HCT116 (cell line): ENCODE measurements at regions not wholly inside any gene's neighbourhood (a gene's known extent, or its start where the extent isn't known, plus 50 kb on each side); places are given as distances from the start of the nearest gene placed in this dataset.

ENCODE experiments used
- ATAC-seq: fragments of 200-7000 bp; cut with Tn5 transposase; 2 replicates; pipeline ENCODE4 v1.9.1; 2020; ENCODE audit warnings: mild to moderate bottlenecking, moderate library complexity
- BruUV-seq: library from RNA; stranded (reverse); fragments of 400-500 nt; replicated peaks from 2 replicates; lab custom pipeline; 2021; lab: Mats Ljungman, UMichigan
- CTCF ChIA-PET: fragments of 300-600 bp; sonication (Branson Sonifier 250); formaldehyde crosslinking; loops from one replicate; lab custom pipeline; 2021; ENCODE audit warnings: antibody characterized with exemption; lab: Charles Lee
- POLR2A ChIA-PET: fragments of 300-600, 350-600 bp; sonication (Branson Sonifier 250); formaldehyde crosslinking; loops from one replicate; lab custom pipeline; 2021; ENCODE audit warnings: antibody characterized with exemption; lab: Charles Lee
- RAD21 ChIA-PET, 2 experiments: fragments of 300-600 bp; sonication (Branson Sonifier 250); formaldehyde crosslinking; loops; one replicate each; lab custom pipeline; 2023; ENCODE audit warnings: low total read pairs in 2 of 2; ENCODE audit not compliant: uncharacterized antibody in 2 of 2, unreplicated experiment in 2 of 2, low non-redundant PET in 1 of 2; lab: Charles Lee
- DNase-seq: peaks from one replicate; pipeline ENCODE4 v3.0.0-alpha.2; 2010; ENCODE audit warnings: low read depth, low spot score
- H2AFZ ChIP-seq: fragments of 200-600 bp; shearing (Covaris generic), sonication (generic); 2 replicates; pipeline ENCODE4 v1.6.1; 2017; ENCODE audit warnings: low read depth, mixed run types, mixed read lengths, antibody characterized with exemption, low read length; ENCODE audit not compliant: poor library complexity, severe bottlenecking
- H3K27ac ChIP-seq: 2 replicates; pipeline ENCODE4 v1.5.1; 2012; ENCODE audit warnings: low read depth, low read length
- H3K27me3 ChIP-seq: fragments of 200-600 bp; sonication (generic); 2 replicates; pipeline ENCODE4 v1.6.1; 2016; ENCODE audit warnings: mixed run types, low read length, mixed read lengths; ENCODE audit not compliant: insufficient read depth
- H3K36me3 ChIP-seq, 2 experiments: fragments of 200-500 bp in 1 of 2; fragments of 200-600 bp in 1 of 2; sonication (Bioruptor generic) in 1 of 2; sonication (generic) in 1 of 2; 2 replicates each; pipeline versions ENCODE4 v1.5.1 to v1.6.1; 2014 to 2016; ENCODE audit warnings: low read length in 2 of 2, inconsistent platforms in 1 of 2, mixed read lengths in 1 of 2, mixed run types in 1 of 2; ENCODE audit not compliant: insufficient read depth in 2 of 2, control insufficient read depth in 1 of 2
- H3K4me1 ChIP-seq, 2 experiments: fragments of 200-600 bp in 1 of 2; sonication (generic) in 1 of 2; 2 replicates each; pipeline versions ENCODE4 v1.5.1 to v1.6.1; 2012 to 2017; ENCODE audit warnings: low read length in 2 of 2, inconsistent platforms in 1 of 2, mild to moderate bottlenecking in 1 of 2, mixed read lengths in 1 of 2, mixed run types in 1 of 2, moderate library complexity in 1 of 2; ENCODE audit not compliant: insufficient read depth in 2 of 2, control insufficient read depth in 1 of 2
- H3K4me2 ChIP-seq: fragments of 200-600 bp; sonication (generic); 2 replicates; pipeline ENCODE4 v1.6.1; 2017; ENCODE audit warnings: mixed run types, low read length, mixed read lengths
- H3K4me3 ChIP-seq, 2 experiments: fragments of 200-600 bp in 1 of 2; sonication (generic) in 1 of 2; replicated peaks in 1 of 2; 2 replicates each; pipeline ENCODE4 v1.5.1; 2011 to 2016; ENCODE audit warnings: low read length in 2 of 2, control low read depth in 1 of 2, low read depth in 1 of 2, mild to moderate bottlenecking in 1 of 2, mixed read lengths in 1 of 2, mixed run types in 1 of 2
- H3K79me2 ChIP-seq: fragments of 200-600 bp; sonication (generic); 2 replicates; pipeline ENCODE4 v1.6.1; 2017; ENCODE audit warnings: mild to moderate bottlenecking, mixed run types, low read length, moderate library complexity, mixed read lengths; ENCODE audit not compliant: insufficient read depth
- H3K9ac ChIP-seq: fragments of 200-600 bp; sonication (generic); 2 replicates; pipeline ENCODE4 v1.6.1; 2016; ENCODE audit warnings: low read length, mixed read lengths
- H3K9me2 ChIP-seq: fragments of 200-600 bp; sonication (generic), shearing (Covaris generic); 2 replicates; pipeline ENCODE4 v1.6.1; 2017; ENCODE audit warnings: mixed run types, mild to moderate bottlenecking, moderate library complexity; ENCODE audit not compliant: insufficient read depth
- H3K9me3 ChIP-seq, 2 experiments: fragments of 200-500 bp in 1 of 2; fragments of 200-600 bp in 1 of 2; sonication (Bioruptor generic) in 1 of 2; sonication (generic) in 1 of 2; 2 replicates each; pipeline ENCODE4 v1.6.1; 2014 to 2017; ENCODE audit warnings: low read length in 2 of 2, mixed read lengths in 2 of 2, inconsistent platforms in 1 of 2, low read depth in 1 of 2, mild to moderate bottlenecking in 1 of 2, mixed run types in 1 of 2, moderate library complexity in 1 of 2; ENCODE audit not compliant: control insufficient read depth in 1 of 2, insufficient read depth in 1 of 2
- H4K20me1 ChIP-seq: fragments of 200-600 bp; sonication (generic), shearing (Covaris generic); 2 replicates; pipeline ENCODE4 v1.6.1; 2017; ENCODE audit warnings: mixed run types, mild to moderate bottlenecking, moderate library complexity; ENCODE audit not compliant: insufficient read depth
- ATF3 ChIP-seq: IDR thresholded peaks from 2 replicates; pipeline ENCODE4 v1.6.1; 2012
- CEBPB ChIP-seq: IDR thresholded peaks from 2 replicates; pipeline ENCODE4 v1.6.1; 2012; ENCODE audit warnings: low read depth
- EGR1 ChIP-seq: IDR thresholded peaks from 2 replicates; pipeline ENCODE4 v1.6.1; 2012; ENCODE audit warnings: low read depth
- EZH2phosphoT487 ChIP-seq: fragments of 200-600 bp; IDR thresholded peaks from 2 replicates; pipeline ENCODE4 v1.6.1; 2018; ENCODE audit warnings: antibody characterized with exemption, borderline replicate concordance
- JUND ChIP-seq: IDR thresholded peaks from 2 replicates; pipeline ENCODE4 v1.6.1; 2012
- MAX ChIP-seq: IDR thresholded peaks from 2 replicates; pipeline ENCODE4 v1.6.1; 2012
- POLR2AphosphoS5 ChIP-seq: IDR thresholded peaks from 2 replicates; pipeline ENCODE4 v1.6.1; 2011; ENCODE audit warnings: mild to moderate bottlenecking, low read depth, low read length, moderate library complexity
- RAD21 ChIP-seq: IDR thresholded peaks from 2 replicates; pipeline ENCODE4 v1.6.1; 2012; ENCODE audit warnings: low read depth, mild to moderate bottlenecking
- REST ChIP-seq: IDR thresholded peaks from 2 replicates; pipeline ENCODE4 v1.6.1; 2012; ENCODE audit warnings: low read depth
- SIN3A ChIP-seq: IDR thresholded peaks from 2 replicates; pipeline ENCODE4 v1.6.1; 2012; ENCODE audit warnings: low read depth
- SP1 ChIP-seq: IDR thresholded peaks from 2 replicates; pipeline ENCODE4 v1.6.1; 2012; ENCODE audit warnings: low read depth
- SRF ChIP-seq: IDR thresholded peaks from 2 replicates; pipeline ENCODE4 v1.6.1; 2012; ENCODE audit warnings: low read depth
- TCF7L2 ChIP-seq: IDR thresholded peaks from 2 replicates; pipeline ENCODE4 v1.7.0; 2011; ENCODE audit warnings: borderline replicate concordance, inconsistent platforms; ENCODE audit not compliant: insufficient read depth, insufficient read length; ENCODE audit errors: extremely low read depth
- ZBTB33 ChIP-seq: IDR thresholded peaks from 2 replicates; pipeline ENCODE4 v1.6.1; 2011; ENCODE audit warnings: mild to moderate bottlenecking, low read length, moderate library complexity; ENCODE audit not compliant: insufficient replicate concordance; ENCODE audit errors: extremely low read depth
- ZFX ChIP-seq: fragments of 450-650 bp; IDR thresholded peaks from 2 replicates; pipeline ENCODE4 v1.6.1; 2017
- ZNF274 ChIP-seq: fragments of 200-500 bp; sonication (Bioruptor generic); IDR thresholded peaks from 2 replicates; pipeline ENCODE4 v1.6.1; 2014; ENCODE audit warnings: mild to moderate bottlenecking, low read depth, low read length, inconsistent platforms
- intact Hi-C: fragments of 100-400 bp; cut with micrococcal nuclease; formaldehyde crosslinking; loops from 2 replicates; pipeline ENCODE4 v1.10.0; 2022

- BruUV-seq, result no TSS peak
- no peak for ATAC-seq
- ChIA-PET RAD21 (no interaction called here), CTCF (no interaction called here), POLR2A (no interaction called here)
- intact Hi-C loops, result no loop called here
- H3K27ac ChIP-seq, result no peak overlapping the region
- no peak overlapping the region for H3K4me2 ChIP-seq
- no peak overlapping the region for H3K9ac ChIP-seq
- H3K27me3 ChIP-seq, result 0 out of 2 replicates have a peak, but pooled peaks cover 8% of the 10 kb centered on the region
- H3K9me2 ChIP-seq, result no peaks in the 10 kb centered on the region
- H3K9me3 ChIP-seq, result no peaks in the 10 kb centered on the region
- H3K79me2 ChIP-seq, result no peaks in the 10 kb centered on the region
- no peak for TF ChIP-seq EGR1
- no peak for TF ChIP-seq ZNF274
- TF ChIP-seq TCF7L2, result no peak
- no peak for TF ChIP-seq SRF
- TF ChIP-seq ZBTB33, result no peak
- TF ChIP-seq EZH2phosphoT487, result no peak
- TF ChIP-seq JUND, result no peak
- TF ChIP-seq MAX, result no peak
- no peak for TF ChIP-seq POLR2AphosphoS5
- no peak for TF ChIP-seq RAD21
- no peak for TF ChIP-seq ZFX
- no peak for TF ChIP-seq ATF3
- TF ChIP-seq SP1, result no peak
- TF ChIP-seq REST, result no peak
- TF ChIP-seq SIN3A, result no peak
- TF ChIP-seq CEBPB, result no peak
- H2AFZ ChIP-seq, result no peak overlapping the region
- H4K20me1 ChIP-seq, result no peaks in the 10 kb centered on the region
- H3K4me3 ChIP-seq, result no peak overlapping the region
- DNase-seq, result no peak
- no peaks in the 10 kb centered on the region for H3K36me3 ChIP-seq
- H3K4me1 ChIP-seq, result no peaks in the 10 kb centered on the region
Measured at GRCh38 chr1:230009611-230010313, 57.3 kb upstream of the GALNT2 start.
